ENCODE measurements at regions not wholly inside any gene's neighbourhood (a gene's known extent, or its start where the extent isn't known, plus 50 kb on each side); places are given as distances from the start of the nearest gene placed in this dataset.

DNA sequence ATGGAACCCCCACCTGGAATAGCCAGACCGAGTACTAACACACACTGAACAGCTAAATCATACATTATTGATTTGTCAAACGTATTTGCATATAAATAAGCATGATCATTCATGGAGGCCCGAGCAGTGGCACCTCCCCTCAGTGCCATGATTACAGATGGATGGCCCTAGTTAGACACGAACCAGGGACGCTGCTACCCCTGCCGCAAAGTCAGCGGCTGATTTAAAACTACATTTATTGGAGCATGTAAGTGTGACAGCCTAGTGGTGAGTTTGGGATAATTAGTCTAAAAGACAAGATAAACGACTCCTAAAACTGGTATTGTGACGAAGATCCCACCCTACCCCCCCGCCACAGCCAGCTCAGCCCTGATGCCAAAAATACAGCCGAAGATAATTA is 159.1 kb upstream of the MAFB start:
- no peak for DNase-seq (ENCODE audit: low spot score)
- 86% methylated on average over 11 of the region's 11 CpGs for WGBS
- H3K36me3 ChIP-seq (ENCODE audit: control insufficient read depth in 4 of 4, insufficient read depth in 3 of 4, low read depth in 1 of 4, low read length in 3 of 4), result no peaks in the 10 kb centered on the region
- no peaks in the 10 kb centered on the region for H3K9me3 ChIP-seq (ENCODE audit: control insufficient read depth in 4 of 4, low read length in 3 of 4)
- no peak overlapping the region for H3K9ac ChIP-seq (ENCODE audit: low read depth in 1 of 2, low read length in 2 of 2)
- no peak overlapping the region for H3K4me3 ChIP-seq (ENCODE audit: low read depth in 1 of 3, low read length in 3 of 3)
- TF ChIP-seq FOXA2 (IDR thresholded peaks at IDR 0.05) (no peak), JUND (IDR thresholded peaks at IDR 0.05) (no peak), NR2F2 (IDR thresholded peaks at IDR 0.05) (no peak), RAD21 (IDR thresholded peaks at IDR 0.05) (no peak), SP1 (IDR thresholded peaks at IDR 0.05) (no peak), HNF4G (IDR thresholded peaks at IDR 0.05) (no peak), YY1 (IDR thresholded peaks at IDR 0.05) (no peak), TAF1 (conservative IDR thresholded peaks at IDR 0.05) (no peak), GABPA (IDR thresholded peaks at IDR 0.05 in 1 of 2, conservative IDR thresholded peaks at IDR 0.05 in 1 of 2) (no peak)
- TF ChIP-seq, protein P1, sequence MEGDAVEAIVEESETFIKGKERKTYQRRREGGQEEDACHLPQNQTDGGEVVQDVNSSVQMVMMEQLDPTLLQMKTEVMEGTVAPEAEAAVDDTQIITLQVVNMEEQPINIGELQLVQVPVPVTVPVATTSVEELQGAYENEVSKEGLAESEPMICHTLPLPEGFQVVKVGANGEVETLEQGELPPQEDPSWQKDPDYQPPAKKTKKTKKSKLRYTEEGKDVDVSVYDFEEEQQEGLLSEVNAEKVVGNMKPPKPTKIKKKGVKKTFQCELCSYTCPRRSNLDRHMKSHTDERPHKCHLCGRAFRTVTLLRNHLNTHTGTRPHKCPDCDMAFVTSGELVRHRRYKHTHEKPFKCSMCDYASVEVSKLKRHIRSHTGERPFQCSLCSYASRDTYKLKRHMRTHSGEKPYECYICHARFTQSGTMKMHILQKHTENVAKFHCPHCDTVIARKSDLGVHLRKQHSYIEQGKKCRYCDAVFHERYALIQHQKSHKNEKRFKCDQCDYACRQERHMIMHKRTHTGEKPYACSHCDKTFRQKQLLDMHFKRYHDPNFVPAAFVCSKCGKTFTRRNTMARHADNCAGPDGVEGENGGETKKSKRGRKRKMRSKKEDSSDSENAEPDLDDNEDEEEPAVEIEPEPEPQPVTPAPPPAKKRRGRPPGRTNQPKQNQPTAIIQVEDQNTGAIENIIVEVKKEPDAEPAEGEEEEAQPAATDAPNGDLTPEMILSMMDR (IDR thresholded peaks at IDR 0.05; ENCODE audit: low read depth, low read length, missing input control), result no peak
- TF ChIP-seq, protein P2, sequence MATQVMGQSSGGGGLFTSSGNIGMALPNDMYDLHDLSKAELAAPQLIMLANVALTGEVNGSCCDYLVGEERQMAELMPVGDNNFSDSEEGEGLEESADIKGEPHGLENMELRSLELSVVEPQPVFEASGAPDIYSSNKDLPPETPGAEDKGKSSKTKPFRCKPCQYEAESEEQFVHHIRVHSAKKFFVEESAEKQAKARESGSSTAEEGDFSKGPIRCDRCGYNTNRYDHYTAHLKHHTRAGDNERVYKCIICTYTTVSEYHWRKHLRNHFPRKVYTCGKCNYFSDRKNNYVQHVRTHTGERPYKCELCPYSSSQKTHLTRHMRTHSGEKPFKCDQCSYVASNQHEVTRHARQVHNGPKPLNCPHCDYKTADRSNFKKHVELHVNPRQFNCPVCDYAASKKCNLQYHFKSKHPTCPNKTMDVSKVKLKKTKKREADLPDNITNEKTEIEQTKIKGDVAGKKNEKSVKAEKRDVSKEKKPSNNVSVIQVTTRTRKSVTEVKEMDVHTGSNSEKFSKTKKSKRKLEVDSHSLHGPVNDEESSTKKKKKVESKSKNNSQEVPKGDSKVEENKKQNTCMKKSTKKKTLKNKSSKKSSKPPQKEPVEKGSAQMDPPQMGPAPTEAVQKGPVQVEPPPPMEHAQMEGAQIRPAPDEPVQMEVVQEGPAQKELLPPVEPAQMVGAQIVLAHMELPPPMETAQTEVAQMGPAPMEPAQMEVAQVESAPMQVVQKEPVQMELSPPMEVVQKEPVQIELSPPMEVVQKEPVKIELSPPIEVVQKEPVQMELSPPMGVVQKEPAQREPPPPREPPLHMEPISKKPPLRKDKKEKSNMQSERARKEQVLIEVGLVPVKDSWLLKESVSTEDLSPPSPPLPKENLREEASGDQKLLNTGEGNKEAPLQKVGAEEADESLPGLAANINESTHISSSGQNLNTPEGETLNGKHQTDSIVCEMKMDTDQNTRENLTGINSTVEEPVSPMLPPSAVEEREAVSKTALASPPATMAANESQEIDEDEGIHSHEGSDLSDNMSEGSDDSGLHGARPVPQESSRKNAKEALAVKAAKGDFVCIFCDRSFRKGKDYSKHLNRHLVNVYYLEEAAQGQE (IDR thresholded peaks at IDR 0.05), result no peak
- H3K27ac ChIP-seq (ENCODE audit: low read depth in 1 of 2, low read length in 2 of 2), result no peak overlapping the region
- H3K4me1 ChIP-seq (ENCODE audit: control insufficient read depth in 4 of 4, insufficient read depth in 4 of 4, low read length in 3 of 4), result no peaks in the 10 kb centered on the region
- no peaks in the 10 kb centered on the region for H3K27me3 ChIP-seq (ENCODE audit: control insufficient read depth in 4 of 4, insufficient read depth in 4 of 4, low read length in 3 of 4)

DNA sequence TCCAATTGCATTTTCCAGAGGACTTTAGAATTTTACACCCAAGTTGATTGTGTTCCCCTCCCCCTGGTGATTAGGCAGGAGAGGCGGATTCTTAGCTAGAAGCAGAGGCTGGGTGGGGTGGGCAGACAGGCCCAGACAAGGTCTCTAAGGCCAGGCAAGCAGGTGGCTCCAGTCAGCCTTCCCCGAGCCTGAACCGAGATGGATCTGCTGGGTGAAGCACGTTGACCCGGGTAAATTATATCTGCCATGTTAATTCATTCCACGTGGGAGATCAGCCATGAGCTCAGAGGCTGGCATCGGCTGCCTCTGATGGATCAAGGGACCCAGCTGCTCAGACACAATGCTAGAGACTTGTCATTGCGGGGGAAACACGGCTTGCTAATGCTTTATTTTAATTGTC is 159.5 kb upstream of the MAFB start:
- H3K27ac ChIP-seq (ENCODE audit: low read depth in 1 of 2, low read length in 2 of 2), result no peak overlapping the region
- no peak for DNase-seq (ENCODE audit: low spot score)
- H3K4me1 ChIP-seq (ENCODE audit: control insufficient read depth in 4 of 4, insufficient read depth in 4 of 4, low read length in 3 of 4), result no peaks in the 10 kb centered on the region
- no peaks in the 10 kb centered on the region for H3K27me3 ChIP-seq (ENCODE audit: control insufficient read depth in 4 of 4, insufficient read depth in 4 of 4, low read length in 3 of 4)
- H3K4me3 ChIP-seq (ENCODE audit: low read depth in 1 of 3, low read length in 3 of 3), result no peak overlapping the region
- H3K36me3 ChIP-seq (ENCODE audit: control insufficient read depth in 4 of 4, insufficient read depth in 3 of 4, low read depth in 1 of 4, low read length in 3 of 4), result no peaks in the 10 kb centered on the region
- WGBS, result 92% methylated on average over 9 of the region's 9 CpGs
- TF ChIP-seq TAF1 (conservative IDR thresholded peaks at IDR 0.05), result no peak
- TF ChIP-seq RXRA (IDR thresholded peaks at IDR 0.05), result no peak
- TF ChIP-seq, protein P3, sequence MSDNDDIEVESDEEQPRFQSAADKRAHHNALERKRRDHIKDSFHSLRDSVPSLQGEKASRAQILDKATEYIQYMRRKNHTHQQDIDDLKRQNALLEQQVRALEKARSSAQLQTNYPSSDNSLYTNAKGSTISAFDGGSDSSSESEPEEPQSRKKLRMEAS (IDR thresholded peaks at IDR 0.05), result no peak
- TF ChIP-seq EGR1 (IDR thresholded peaks at IDR 0.05; ENCODE audit: low read depth in 2 of 2), result no peak
- no peak for TF ChIP-seq SP1 (IDR thresholded peaks at IDR 0.05)
- TF ChIP-seq RAD21 (IDR thresholded peaks at IDR 0.05), result no peak
- no peak for TF ChIP-seq FOXA1 (IDR thresholded peaks at IDR 0.05)
- TF ChIP-seq, protein P2 (IDR thresholded peaks at IDR 0.05), result no peak
- no peak for TF ChIP-seq YY1 (IDR thresholded peaks at IDR 0.05)
- no peak for TF ChIP-seq GABPA (IDR thresholded peaks at IDR 0.05 in 1 of 2, conservative IDR thresholded peaks at IDR 0.05 in 1 of 2)
- TF ChIP-seq HNF4G (IDR thresholded peaks at IDR 0.05), result no peak
- H3K9ac ChIP-seq (ENCODE audit: low read depth in 1 of 2, low read length in 2 of 2), result no peak overlapping the region
- no peaks in the 10 kb centered on the region for H3K9me3 ChIP-seq (ENCODE audit: control insufficient read depth in 4 of 4, low read length in 3 of 4)
